ENCODE measurements at regions not wholly inside any gene's neighbourhood (a gene's known extent, or its start where the extent isn't known, plus 50 kb on each side); places are given as distances from the start of the nearest gene placed in this dataset.

DNA sequence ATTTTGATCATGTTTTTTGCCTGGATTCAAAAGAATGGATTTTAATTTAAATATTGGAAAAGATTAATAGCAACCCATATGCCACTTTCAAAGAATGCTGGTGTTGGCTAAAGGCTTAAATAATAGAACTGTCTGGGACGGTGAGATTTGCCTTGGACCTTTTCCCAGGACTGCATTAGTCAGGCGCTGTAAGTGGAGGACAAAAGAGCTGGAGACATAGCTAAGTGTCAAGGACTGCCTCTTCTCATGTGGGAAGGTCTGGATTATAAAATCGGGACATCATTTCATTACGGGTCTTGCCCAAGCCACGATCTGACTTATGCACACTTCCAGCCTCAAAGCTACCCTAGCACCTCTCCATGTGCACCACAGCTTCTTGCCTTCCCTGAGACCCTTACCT is 458.5 kb upstream of the DEPDC1 start:
- no peak overlapping the region for H3K4me3 ChIP-seq
- H3K36me3 ChIP-seq (ENCODE audit: insufficient read depth in 1 of 2, low read depth in 1 of 2): no peaks in the 10 kb centered on the region
- H3K4me1 ChIP-seq: no peaks in the 10 kb centered on the region
- intact Hi-C loops (cut with DNase I): no loop called here
- ATAC-seq (no peak), DNase-seq (no peak)
- H3K27me3 ChIP-seq (ENCODE audit: insufficient read depth in 3 of 3, low read length in 2 of 3): peaks cover 0 to 2% (median 0%) of the 10 kb centered on the region in 3 donors
- H3K9me3 ChIP-seq: no peaks in the 10 kb centered on the region
- TF ChIP-seq, protein P1, sequence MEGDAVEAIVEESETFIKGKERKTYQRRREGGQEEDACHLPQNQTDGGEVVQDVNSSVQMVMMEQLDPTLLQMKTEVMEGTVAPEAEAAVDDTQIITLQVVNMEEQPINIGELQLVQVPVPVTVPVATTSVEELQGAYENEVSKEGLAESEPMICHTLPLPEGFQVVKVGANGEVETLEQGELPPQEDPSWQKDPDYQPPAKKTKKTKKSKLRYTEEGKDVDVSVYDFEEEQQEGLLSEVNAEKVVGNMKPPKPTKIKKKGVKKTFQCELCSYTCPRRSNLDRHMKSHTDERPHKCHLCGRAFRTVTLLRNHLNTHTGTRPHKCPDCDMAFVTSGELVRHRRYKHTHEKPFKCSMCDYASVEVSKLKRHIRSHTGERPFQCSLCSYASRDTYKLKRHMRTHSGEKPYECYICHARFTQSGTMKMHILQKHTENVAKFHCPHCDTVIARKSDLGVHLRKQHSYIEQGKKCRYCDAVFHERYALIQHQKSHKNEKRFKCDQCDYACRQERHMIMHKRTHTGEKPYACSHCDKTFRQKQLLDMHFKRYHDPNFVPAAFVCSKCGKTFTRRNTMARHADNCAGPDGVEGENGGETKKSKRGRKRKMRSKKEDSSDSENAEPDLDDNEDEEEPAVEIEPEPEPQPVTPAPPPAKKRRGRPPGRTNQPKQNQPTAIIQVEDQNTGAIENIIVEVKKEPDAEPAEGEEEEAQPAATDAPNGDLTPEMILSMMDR (IDR thresholded peaks at IDR 0.05): no peak
- WGBS, 3 donors: 54 to 68% (median 61%) methylated on average over 5 of the region's 5 CpGs
- no peak overlapping the region for H3K27ac ChIP-seq

DNA sequence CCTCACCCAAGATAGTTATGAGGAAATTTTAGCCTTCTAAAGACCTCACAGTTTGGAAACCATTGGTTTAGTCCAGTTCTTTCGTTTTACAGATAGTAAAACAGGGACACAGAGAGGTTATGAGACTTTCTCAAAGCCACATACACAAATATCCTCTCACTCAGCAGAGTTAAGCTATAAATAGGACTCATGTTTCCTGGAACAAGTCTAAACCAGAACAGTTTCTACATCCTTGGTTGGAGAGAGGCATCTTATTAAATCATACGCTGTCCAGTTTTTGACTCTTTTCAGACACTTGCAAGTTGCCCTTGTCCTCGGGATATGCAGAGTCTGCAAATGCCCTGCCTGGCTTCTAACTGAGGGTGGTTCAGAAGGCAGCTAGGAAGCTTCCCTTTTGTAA is 462.1 kb upstream of the DEPDC1 start:
- DNase-seq (no peak), ATAC-seq (no peak)
- H3K9me3 ChIP-seq: no peaks in the 10 kb centered on the region
- intact Hi-C loops (cut with DNase I): no loop called here
- H3K4me1 ChIP-seq: no peaks in the 10 kb centered on the region
- no peak overlapping the region for H3K27ac ChIP-seq
- H3K36me3 ChIP-seq (ENCODE audit: insufficient read depth in 1 of 2, low read depth in 1 of 2): no peaks in the 10 kb centered on the region
- peaks cover 0 to 2% (median 0%) of the 10 kb centered on the region in 3 donors for H3K27me3 ChIP-seq (ENCODE audit: insufficient read depth in 3 of 3, low read length in 2 of 3)
- H3K4me3 ChIP-seq: no peak overlapping the region
- TF ChIP-seq, protein P1 (IDR thresholded peaks at IDR 0.05): no peak
- 44 to 60% (median 46%) methylated on average over 3 of the region's 3 CpGs for WGBS, 3 donors

DNA sequence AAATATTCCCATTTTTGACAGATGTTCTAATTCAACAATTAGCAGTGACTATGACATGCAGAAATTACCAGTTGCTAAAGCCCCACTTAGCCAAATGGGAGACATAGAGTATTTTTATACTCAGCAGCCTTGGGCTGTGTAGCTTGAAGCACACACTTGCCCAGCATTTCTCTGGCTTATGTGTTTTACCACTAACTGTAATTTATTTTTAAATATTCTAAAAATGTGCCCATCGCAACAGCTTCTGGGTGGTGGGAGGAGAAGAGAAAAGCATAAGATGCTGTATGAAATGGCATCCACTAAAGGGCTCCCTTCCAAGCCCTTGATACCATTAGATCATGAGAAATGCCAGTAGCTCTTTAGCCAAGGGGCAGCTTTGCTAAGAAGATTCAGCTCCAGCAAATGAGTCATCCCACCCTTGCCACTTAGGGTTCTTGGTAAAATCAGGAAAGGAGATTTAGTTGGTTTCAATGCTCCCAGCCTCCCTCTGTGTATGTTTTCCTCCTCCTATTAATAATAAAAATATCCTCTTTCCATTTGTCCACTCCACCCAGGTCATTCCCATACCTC is 462.7 kb upstream of the DEPDC1 start:
- intact Hi-C loops (cut with DNase I): no loop called here
- peaks cover 0 to 2% (median 0%) of the 10 kb centered on the region in 3 donors for H3K27me3 ChIP-seq (ENCODE audit: insufficient read depth in 3 of 3, low read length in 2 of 3)
- DNase-seq: no peak
- H3K27ac ChIP-seq: no peak overlapping the region
- WGBS, 3 donors: 35 to 48% (median 41%) methylated on average over 1 of the region's 1 CpG
- no peaks in the 10 kb centered on the region for H3K36me3 ChIP-seq (ENCODE audit: insufficient read depth in 1 of 2, low read depth in 1 of 2)
- no peak for ATAC-seq
- TF ChIP-seq, protein P1 (IDR thresholded peaks at IDR 0.05): no peak
- no peaks in the 10 kb centered on the region for H3K4me1 ChIP-seq
- no peak overlapping the region for H3K4me3 ChIP-seq
- no peaks in the 10 kb centered on the region for H3K9me3 ChIP-seq

DNA sequence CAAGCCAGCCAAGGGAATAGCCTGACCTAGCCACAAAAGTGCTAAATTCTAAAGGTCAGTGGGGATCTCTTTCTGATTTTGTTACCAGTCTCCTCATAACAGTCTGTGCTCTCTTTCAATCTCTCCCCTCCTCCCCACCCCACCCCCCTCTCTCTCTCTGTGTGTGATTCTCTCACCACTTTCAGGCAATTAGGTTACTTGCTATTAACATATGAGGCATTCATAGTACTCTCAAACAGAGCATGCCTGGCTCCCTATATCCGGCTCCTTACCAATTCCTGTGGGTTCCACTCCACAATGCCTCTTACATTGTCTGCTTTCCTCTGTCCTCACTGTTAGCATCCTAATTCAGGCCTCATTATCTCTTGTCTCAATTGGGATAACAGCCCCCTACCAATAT is 464.3 kb upstream of the DEPDC1 start:
- TF ChIP-seq, protein P1 (IDR thresholded peaks at IDR 0.05): no peak
- 89 to 94% (median 93%) methylated on average over 1 of the region's 1 CpG for WGBS, 3 donors
- Histone ChIP-seq H3K9me3 (no peaks in the 10 kb centered on the region), H3K36me3 (ENCODE audit: insufficient read depth in 1 of 2, low read depth in 1 of 2) (no peaks in the 10 kb centered on the region), H3K4me3 (no peak overlapping the region), H3K27me3 (ENCODE audit: insufficient read depth in 3 of 3, low read length in 2 of 3) (peaks cover 0 to 2% (median 0%) of the 10 kb centered on the region in 3 donors), H3K27ac (no peak overlapping the region), H3K4me1 (no peaks in the 10 kb centered on the region)
- intact Hi-C loops (cut with DNase I): no loop called here
- ATAC-seq: no peak
- no peak for DNase-seq

DNA sequence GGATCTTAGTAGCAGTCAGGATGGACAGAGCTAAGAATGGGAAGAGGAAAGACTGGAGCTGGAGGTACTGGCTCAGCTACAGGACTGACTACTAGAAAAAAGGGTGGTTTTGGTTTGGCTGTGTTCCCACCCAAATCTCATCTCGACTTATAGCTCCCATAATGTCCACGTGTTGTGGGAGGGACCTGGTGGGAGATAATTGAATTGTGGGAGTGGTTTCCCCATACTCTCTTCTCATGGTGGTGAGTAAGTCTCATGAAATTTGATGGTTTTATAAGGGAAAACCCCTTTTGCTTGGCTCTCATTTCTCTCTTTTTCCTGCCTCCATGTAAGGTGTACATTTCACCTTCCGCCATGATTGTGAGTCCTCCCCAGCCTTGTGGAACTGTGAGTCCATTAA is 466.5 kb upstream of the DEPDC1 start:
- H3K4me3 ChIP-seq: no peak overlapping the region
- no peaks in the 10 kb centered on the region for H3K4me1 ChIP-seq
- TF ChIP-seq, protein P1 (IDR thresholded peaks at IDR 0.05): no peak
- H3K36me3 ChIP-seq (ENCODE audit: insufficient read depth in 1 of 2, low read depth in 1 of 2): no peaks in the 10 kb centered on the region
- ATAC-seq (no peak), DNase-seq (no peak)
- H3K9me3 ChIP-seq: no peaks in the 10 kb centered on the region
- no peaks in the 10 kb centered on the region for H3K27me3 ChIP-seq (ENCODE audit: insufficient read depth in 3 of 3, low read length in 2 of 3)
- no peak overlapping the region for H3K27ac ChIP-seq
- intact Hi-C loops (cut with DNase I): no loop called here
- WGBS, 3 donors: 48 to 53% (median 52%) methylated on average over 3 of the region's 3 CpGs

Data from psoas muscle (tissue), 7 donors.